Body of pancreas (tissue), 4 donors: ENCODE measurements at regions not wholly inside any gene's neighbourhood (a gene's known extent, or its start where the extent isn't known, plus 50 kb on each side); places are given as distances from the start of the nearest gene placed in this dataset.

ENCODE experiments used
- ATAC-seq: fragments of 150-250 bp; one replicate; pipeline ENCODE4 v1.9.1; 2016
- DNase-seq, 4 donors: peaks; one replicate each; pipeline ENCODE4 v3.0.0-alpha.2; 2019
- H3K27ac ChIP-seq, 4 donors: fragments of 200-600 bp; sonication (generic); 1 replicate in 3 of 4; 2 replicates in 1 of 4; pipeline versions ENCODE4 v1.5.1 to v1.6.1; 2016 to 2019; ENCODE audit warnings: mild to moderate bottlenecking in 1 of 4, mixed read lengths in 1 of 4, moderate library complexity in 1 of 4
- H3K27me3 ChIP-seq, 2 donors: fragments of 200-600 bp; sonication (generic); one replicate each; pipeline ENCODE4 v1.6.0; 2016; ENCODE audit warnings: mild to moderate bottlenecking in 1 of 2
- H3K36me3 ChIP-seq, 2 donors: fragments of 200-600 bp; sonication (generic); replicated peaks in 1 of 2; 2 replicates each; pipeline ENCODE4 v1.5.1; 2016; ENCODE audit warnings: low read depth in 2 of 2; ENCODE audit not compliant: insufficient read depth in 1 of 2
- H3K4me1 ChIP-seq: fragments of 200-600 bp; sonication (generic); one replicate; pipeline ENCODE4 v1.6.0; 2016
- H3K4me3 ChIP-seq, 2 donors: fragments of 200-600 bp; sonication (generic); 1 replicate in 1 of 2; 2 replicates in 1 of 2; pipeline ENCODE4 v1.5.1; 2016 to 2019
- H3K9me3 ChIP-seq, 3 donors: fragments of 200-600 bp; sonication (generic); 1 replicate in 2 of 3; 2 replicates in 1 of 3; pipeline ENCODE4 v1.5.1; 2016
- CTCF ChIP-seq, 7 experiments: fragments of 450-650 bp in 4 of 7; fragments of 200-600 bp in 3 of 7; sonication (generic) in 3 of 7; IDR thresholded peaks; one replicate each; pipeline ENCODE4 v1.5.1; 2016 to 2019; ENCODE audit warnings: antibody characterized with exemption in 7 of 7
- POLR2A ChIP-seq, 3 donors: fragments of 450-650 bp; IDR thresholded peaks; one replicate each; pipeline ENCODE4 v1.6.1; 2016; ENCODE audit warnings: antibody characterized with exemption in 3 of 3, mild to moderate bottlenecking in 2 of 3
- WGBS, 2 donors: methylation state at CpG; one replicate each; pipeline ENCODE4 v1.1.5; 2017; 5-methylcytosine and 5-hydroxymethylcytosine counted together
- intact Hi-C: fragments of 100-400 bp; cut with DNase I; formaldehyde crosslinking; loops from one replicate; pipeline ENCODE4 v1.15.1; 2023

- WGBS, 2 donors: 91 to 92% methylated on average over 1 of the region's 1 CpG
- TF ChIP-seq CTCF (IDR thresholded peaks at IDR 0.05) (no peak), POLR2A (IDR thresholded peaks at IDR 0.05) (no peak)
- H3K4me1 ChIP-seq: peaks cover 32% of the 10 kb centered on the region
- ATAC-seq (peak; percentile 30), DNase-seq (no peak)
- intact Hi-C loops: no loop called here
- no peak overlapping the region for H3K27ac ChIP-seq
- no peaks in the 10 kb centered on the region for H3K27me3 ChIP-seq
- no peak overlapping the region for H3K4me3 ChIP-seq
- no peaks in the 10 kb centered on the region for H3K9me3 ChIP-seq
- no peaks in the 10 kb centered on the region for H3K36me3 ChIP-seq
These were observed 61.4 kb upstream of the RANBP3L start for GRCh38 chr5:36363101-36363500.

GRCh38 chr5:36363744-36364143 lies 62.0 kb upstream of the RANBP3L start:
- TF ChIP-seq POLR2A (IDR thresholded peaks at IDR 0.05): no peak
- no peak for TF ChIP-seq CTCF (IDR thresholded peaks at IDR 0.05)
- no peak overlapping the region for H3K4me3 ChIP-seq
- no peaks in the 10 kb centered on the region for H3K9me3 ChIP-seq
- WGBS, 2 donors: 21 to 45% methylated on average over 2 of the region's 2 CpGs
- H3K27me3 ChIP-seq: no peaks in the 10 kb centered on the region
- H3K36me3 ChIP-seq: no peaks in the 10 kb centered on the region
- intact Hi-C loops: no loop called here
- H3K27ac ChIP-seq: peak overlapping the region in 1 of 4 donors; percentile 35
- ATAC-seq (no peak), DNase-seq (no peak)
- peaks cover 32% of the 10 kb centered on the region for H3K4me1 ChIP-seq

GRCh38 chr5:36364473-36364872 lies 62.8 kb upstream of the RANBP3L start:
- 49 to 53% methylated on average over 4 of the region's 4 CpGs for WGBS, 2 donors
- TF ChIP-seq POLR2A (IDR thresholded peaks at IDR 0.05): no peak
- TF ChIP-seq CTCF (IDR thresholded peaks at IDR 0.05): no peak
- no peaks in the 10 kb centered on the region for H3K36me3 ChIP-seq
- H3K27me3 ChIP-seq: no peaks in the 10 kb centered on the region
- ATAC-seq (no peak), DNase-seq (no peak)
- H3K4me1 ChIP-seq: peaks cover 37% of the 10 kb centered on the region
- no peaks in the 10 kb centered on the region for H3K9me3 ChIP-seq
- intact Hi-C loops: no loop called here
- peak overlapping the region in 1 of 4 donors; percentile 35 for H3K27ac ChIP-seq
- H3K4me3 ChIP-seq: no peak overlapping the region

- TF ChIP-seq CTCF (IDR thresholded peaks at IDR 0.05): no peak
- Histone ChIP-seq H3K4me3 (no peak overlapping the region), H3K27ac (no peak overlapping the region), H3K27me3 (no peaks in the 10 kb centered on the region), H3K4me1 (peaks cover 39% of the 10 kb centered on the region), H3K36me3 (no peaks in the 10 kb centered on the region), H3K9me3 (no peaks in the 10 kb centered on the region)
- intact Hi-C loops: no loop called here
- 37 to 45% methylated on average over 1 of the region's 1 CpG for WGBS, 2 donors
- no peak for ATAC-seq
- no peak for DNase-seq
These were observed 64.2 kb upstream of the RANBP3L start for GRCh38 chr5:36365896-36366295.

GRCh38 chr5:36366883-36367282 lies 65.2 kb upstream of the RANBP3L start:
- intact Hi-C loops: no loop called here
- Histone ChIP-seq H3K4me1 (peaks cover 39% of the 10 kb centered on the region), H3K27me3 (no peaks in the 10 kb centered on the region), H3K36me3 (no peaks in the 10 kb centered on the region), H3K9me3 (no peaks in the 10 kb centered on the region), H3K4me3 (no peak overlapping the region), H3K27ac (peak overlapping the region in 3 of 4 donors; percentile 12 to 18 (median 16))
- 3 to 34% methylated on average over 1 of the region's 1 CpG for WGBS, 2 donors
- DNase-seq (no peak), ATAC-seq (peak; percentile 72)
- TF ChIP-seq POLR2A (IDR thresholded peaks at IDR 0.05): no peak
